Left colon (tissue), 2 donors: ENCODE measurements at regions not wholly inside any gene's neighbourhood (a gene's known extent, or its start where the extent isn't known, plus 50 kb on each side); places are given as distances from the start of the nearest gene placed in this dataset.
A peak's percentile ranks its signal among the peaks of the same experiment; 100 is the strongest.

ENCODE experiments used
- ATAC-seq: fragments of 200-7000 bp; cut with Tn5 transposase; one replicate; pipeline ENCODE4 v1.9.1; 2020; ENCODE audit warnings: mild to moderate bottlenecking, moderate library complexity
- DNase-seq, 2 donors: peaks; one replicate each; pipeline ENCODE4 v3.0.0-alpha.2; 2020
- intact Hi-C, 2 donors: fragments of 100-400 bp; cut with DNase I in 1 of 2; cut with micrococcal nuclease in 1 of 2; formaldehyde crosslinking; loops; one replicate each; pipeline versions ENCODE4 v1.11.2 to v1.14.0; 2022; cut with DNase I, micrococcal nuclease
- donor health status: DM: no; HTN: no; CAD: no.
- donor health status: DM: yes; HTN: yes; CAD: no.

GRCh38 chr11:13862845-13863392 is 99.6 kb upstream of the SPON1 start:
- ATAC-seq, result no peak
- intact Hi-C loops, result no loop called here

GRCh38 chr11:13868710-13869397 is 93.7 kb upstream of the SPON1 start:
- DNase-seq, result no peak
- no peak for ATAC-seq
- intact Hi-C loops, result no loop called here

More at GRCh38 chr11:13862845-13863392, 99.6 kb upstream of the SPON1 start:
- DNase-seq, result no peak

- ATAC-seq, result no peak
- intact Hi-C loops, result no loop called here
- no peak for DNase-seq
These were observed 93.1 kb upstream of the SPON1 start for GRCh38 chr11:13869398-13869886.

GRCh38 chr11:13874597-13874996 is 87.9 kb upstream of the SPON1 start:
- no peak for ATAC-seq
- DNase-seq, result no peak
- intact Hi-C loops, result no loop called here

- intact Hi-C loops, result no loop called here
- ATAC-seq (no peak), DNase-seq (no peak)
These were observed 86.9 kb upstream of the SPON1 start for GRCh38 chr11:13875643-13876042.

GRCh38 chr11:13876423-13876822 is 86.1 kb upstream of the SPON1 start:
- ATAC-seq, result no peak
- intact Hi-C loops, result no loop called here
- DNase-seq, result no peak

- ATAC-seq (no peak), DNase-seq (no peak)
- intact Hi-C loops, result no loop called here
These were observed 84.4 kb upstream of the SPON1 start for GRCh38 chr11:13878077-13878476.

- no peak for DNase-seq
- intact Hi-C loops, result no loop called here
These were observed 81.9 kb upstream of the SPON1 start for GRCh38 chr11:13880634-13881033.

GRCh38 chr11:13881226-13881905 is 81.2 kb upstream of the SPON1 start:
- DNase-seq (no peak), ATAC-seq (no peak)
- intact Hi-C loops, result no loop called here

More at GRCh38 chr11:13880634-13881033, 81.9 kb upstream of the SPON1 start:
- ATAC-seq, result no peak

- peak; percentile 37 to 63 for DNase-seq
- intact Hi-C loops, result no loop called here
- peak; percentile 86 for ATAC-seq
These were observed 79.5 kb upstream of the SPON1 start for GRCh38 chr11:13883042-13883441.

- intact Hi-C loops, result no loop called here
- no peak for DNase-seq
- peak; percentile 22 for ATAC-seq
These were observed 78.9 kb upstream of the SPON1 start for GRCh38 chr11:13883589-13883988.

- intact Hi-C loops, result no loop called here
- ATAC-seq, result peak; percentile 76
- no peak for DNase-seq
These were observed 78.2 kb upstream of the SPON1 start for GRCh38 chr11:13884158-13884799.

GRCh38 chr11:13885083-13885482 is 77.4 kb upstream of the SPON1 start:
- DNase-seq (no peak), ATAC-seq (peak; percentile 12)
- intact Hi-C loops, result no loop called here

GRCh38 chr11:13889552-13890249 is 72.8 kb upstream of the SPON1 start:
- ATAC-seq, result no peak
- intact Hi-C loops, result no loop called here

GRCh38 chr11:13891911-13892310 is 70.6 kb upstream of the SPON1 start:
- no peak for DNase-seq
- ATAC-seq, result peak; percentile 48
- intact Hi-C loops, result no loop called here

More at GRCh38 chr11:13889552-13890249, 72.8 kb upstream of the SPON1 start:
- no peak for DNase-seq

GRCh38 chr11:13896175-13896980 is 66.1 kb upstream of the SPON1 start:
- intact Hi-C loops, result no loop called here
- DNase-seq (no peak), ATAC-seq (peak; percentile 31)

GRCh38 chr11:13896981-13897353 is 65.6 kb upstream of the SPON1 start:
- intact Hi-C loops, result no loop called here
- DNase-seq, result no peak
- ATAC-seq, result no peak

- DNase-seq (no peak), ATAC-seq (no peak)
- intact Hi-C loops, result no loop called here
These were observed 64.8 kb upstream of the SPON1 start for GRCh38 chr11:13897646-13898276.
